ENCODE measurements at regions not wholly inside any gene's neighbourhood (a gene's known extent, or its start where the extent isn't known, plus 50 kb on each side); places are given as distances from the start of the nearest gene placed in this dataset.

- H3K4ac ChIP-seq (replicated peaks; ENCODE audit: insufficient read length, low read depth, low read length) = no peak overlapping the region
- no peak overlapping the region for H3K18ac ChIP-seq (ENCODE audit: extremely low read depth, low read length)
- no peak for FAIRE-seq
- no peaks in the 10 kb centered on the region for H3K27me3 ChIP-seq (replicated peaks in 1 of 4; ENCODE audit: control insufficient read depth in 3 of 4, extremely low read depth in 1 of 4, insufficient read depth in 3 of 4, low read length in 3 of 4)
- H2BK5ac ChIP-seq (ENCODE audit: low read depth, low read length) = no peak overlapping the region
- no peaks in the 10 kb centered on the region for H3K36me3 ChIP-seq (ENCODE audit: control insufficient read depth in 2 of 4, insufficient read depth in 4 of 4, low read length in 3 of 4)
- ChIA-PET CTCF (ENCODE audit: partially characterized antibody) (no interaction called here), POLR2A (ENCODE audit: partially characterized antibody) (no interaction called here)
- H3K79me2 ChIP-seq (ENCODE audit: control insufficient read depth in 1 of 2, insufficient read depth in 2 of 2, low read length in 2 of 2) = no peaks in the 10 kb centered on the region
- no peak overlapping the region for H2BK15ac ChIP-seq (ENCODE audit: low read length)
- H3K4me3 ChIP-seq (ENCODE audit: extremely low read depth in 1 of 4, insufficient read depth in 2 of 4, low read depth in 3 of 4, low read length in 4 of 4) = no peak overlapping the region
- H2BK12ac ChIP-seq (ENCODE audit: low read depth, low read length) = no peak overlapping the region
- H3K9ac ChIP-seq (replicated peaks in 1 of 4; ENCODE audit: extremely low read depth in 1 of 4, low read depth in 3 of 4, low read length in 3 of 4) = no peak overlapping the region
- no peaks in the 10 kb centered on the region for H3K23me2 ChIP-seq (ENCODE audit: low read depth, low read length)
- 84% methylated on average over 3 of the region's 3 CpGs; no CpG with 5 or more reads in 1 of the 2 experiments for WGBS, 2 experiments (ENCODE audit: extremely low coverage in 1 of 2, insufficient coverage in 1 of 2, insufficient read length in 1 of 2, insufficient replicate concordance in 2 of 2, low coverage in 1 of 2, low lambda C conversion rate in 2 of 2, missing lambda C conversion rate in 1 of 2)
- H3K14ac ChIP-seq (ENCODE audit: insufficient read length) = no peak overlapping the region
- H3K4me1 ChIP-seq (replicated peaks in 1 of 4; ENCODE audit: control insufficient read depth in 3 of 4, insufficient read depth in 4 of 4, low read length in 3 of 4) = no peaks in the 10 kb centered on the region
- H3K9me3 ChIP-seq (ENCODE audit: insufficient read depth in 2 of 2, low read depth in 1 of 2, low read length in 1 of 2) = peaks cover 14 to 29% of the 10 kb centered on the region in 2 experiments
- no peak overlapping the region for H2BK120ac ChIP-seq (replicated peaks; ENCODE audit: low read depth, low read length)
- H3K27ac ChIP-seq (ENCODE audit: low read depth, low read length) = no peak overlapping the region
- no peak overlapping the region for H2AFZ ChIP-seq (ENCODE audit: low read length)
- DNase-seq (ENCODE audit: low read depth in 1 of 2, low spot score in 2 of 2) = no peak
- no peak overlapping the region for H2BK20ac ChIP-seq (ENCODE audit: low read length)
- H3K23ac ChIP-seq (ENCODE audit: insufficient read length) = no peak overlapping the region
- no peak overlapping the region for H2AK5ac ChIP-seq (ENCODE audit: low read depth, low read length)
- H3K56ac ChIP-seq (replicated peaks; ENCODE audit: insufficient read length, low read depth, low read length) = no peak overlapping the region
- no peaks in the 10 kb centered on the region for H4K20me1 ChIP-seq (replicated peaks in 1 of 2; ENCODE audit: control insufficient read depth in 1 of 2, insufficient read depth in 2 of 2, low read length in 2 of 2)
- no peak overlapping the region for H4K91ac ChIP-seq (replicated peaks; ENCODE audit: insufficient read length, low read length)
- H3K79me1 ChIP-seq (ENCODE audit: low read depth, low read length) = no peaks in the 10 kb centered on the region
- H4K5ac ChIP-seq (ENCODE audit: insufficient read length, low read depth, low read length) = no peak overlapping the region
- H3K4me2 ChIP-seq (ENCODE audit: insufficient read depth in 1 of 2, low read depth in 2 of 2, low read length in 2 of 2) = no peak overlapping the region
- H4K8ac ChIP-seq (ENCODE audit: extremely low read depth, insufficient read depth, low read length) = no peak overlapping the region
- TF ChIP-seq EP300 (IDR thresholded peaks at IDR 0.05; ENCODE audit: borderline replicate concordance in 1 of 2, low read depth in 2 of 2, low read length in 2 of 2) (no peak), KDM1A (IDR thresholded peaks at IDR 0.05; ENCODE audit: borderline replicate concordance, low read length) (no peak), CHD1 (IDR thresholded peaks at IDR 0.05; ENCODE audit: low read depth, low read length) (no peak), RNF2 (IDR thresholded peaks at IDR 0.05; ENCODE audit: borderline replicate concordance, low read depth, low read length, missing control alignments, poor library complexity, severe bottlenecking) (no peak), POU5F1 (IDR thresholded peaks at IDR 0.05; ENCODE audit: low read depth, low read length) (no peak), GABPA (IDR thresholded peaks at IDR 0.05; ENCODE audit: borderline replicate concordance, insufficient read depth, low read length) (no peak), JUN (IDR thresholded peaks at IDR 0.05; ENCODE audit: low read depth, low read length) (no peak), TAF7 (optimal IDR thresholded peaks at IDR 0.05; ENCODE audit: borderline replicate concordance, low read depth, low read length) (no peak), CREB1 (IDR thresholded peaks at IDR 0.05) (no peak), SIRT6 (IDR thresholded peaks at IDR 0.05; ENCODE audit: low read length) (no peak), HDAC6 (IDR thresholded peaks at IDR 0.05; ENCODE audit: low read depth, low read length) (no peak)
- TF ChIP-seq, protein P1, sequence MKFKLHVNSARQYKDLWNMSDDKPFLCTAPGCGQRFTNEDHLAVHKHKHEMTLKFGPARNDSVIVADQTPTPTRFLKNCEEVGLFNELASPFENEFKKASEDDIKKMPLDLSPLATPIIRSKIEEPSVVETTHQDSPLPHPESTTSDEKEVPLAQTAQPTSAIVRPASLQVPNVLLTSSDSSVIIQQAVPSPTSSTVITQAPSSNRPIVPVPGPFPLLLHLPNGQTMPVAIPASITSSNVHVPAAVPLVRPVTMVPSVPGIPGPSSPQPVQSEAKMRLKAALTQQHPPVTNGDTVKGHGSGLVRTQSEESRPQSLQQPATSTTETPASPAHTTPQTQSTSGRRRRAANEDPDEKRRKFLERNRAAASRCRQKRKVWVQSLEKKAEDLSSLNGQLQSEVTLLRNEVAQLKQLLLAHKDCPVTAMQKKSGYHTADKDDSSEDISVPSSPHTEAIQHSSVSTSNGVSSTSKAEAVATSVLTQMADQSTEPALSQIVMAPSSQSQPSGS (IDR thresholded peaks at IDR 0.05; ENCODE audit: low read length) = no peak
Observed at GRCh38 chr4:13998850-13999445, 371.4 kb upstream of the BOD1L1 start.

All from H1 (cell line).